Adipocyte (in vitro differentiated cells): ENCODE measurements at regions not wholly inside any gene's neighbourhood (a gene's known extent, or its start where the extent isn't known, plus 50 kb on each side); places are given as distances from the start of the nearest gene placed in this dataset.

Experiments used
- DNase-seq: peaks from one replicate; pipeline ENCODE4 v3.0.0-alpha.2; 2015; ENCODE audit warnings: low read depth
- H3K27me3 ChIP-seq: replicated peaks from 2 replicates; pipeline ENCODE4 v1.7.0; 2013; ENCODE audit warnings: mild to moderate bottlenecking, low read length, moderate library complexity; ENCODE audit not compliant: control insufficient read depth, insufficient read depth
- H3K36me3 ChIP-seq: 2 replicates; pipeline ENCODE4 v1.7.0; 2013; ENCODE audit warnings: low read length, mild to moderate bottlenecking, moderate library complexity; ENCODE audit not compliant: control insufficient read depth, insufficient read depth, severe bottlenecking
- H3K4me1 ChIP-seq: 2 replicates; pipeline ENCODE4 v1.7.0; 2013; ENCODE audit warnings: mild to moderate bottlenecking, low read length, moderate library complexity; ENCODE audit not compliant: control insufficient read depth, insufficient read depth
- H3K4me3 ChIP-seq: 2 replicates; pipeline ENCODE4 v1.7.0; 2013; ENCODE audit warnings: mild to moderate bottlenecking, low read length, moderate library complexity
- H3K9ac ChIP-seq: 2 replicates; pipeline ENCODE4 v1.7.0; 2013; ENCODE audit warnings: mild to moderate bottlenecking, low read length, moderate library complexity
- H3K9me3 ChIP-seq: 2 replicates; pipeline ENCODE4 v1.7.0; 2013; ENCODE audit warnings: mild to moderate bottlenecking, low read length, moderate library complexity; ENCODE audit not compliant: control insufficient read depth

GRCh38 chr3:89038869-89039268, 68.6 kb upstream of the EPHA3 start:
- no peaks in the 10 kb centered on the region for H3K36me3 ChIP-seq
- no peaks in the 10 kb centered on the region for H3K4me1 ChIP-seq
- H3K9me3 ChIP-seq, result peaks cover 6% of the 10 kb centered on the region
- no peaks in the 10 kb centered on the region for H3K27me3 ChIP-seq
- no peak overlapping the region for H3K9ac ChIP-seq
- peak; percentile 29 for DNase-seq
- no peak overlapping the region for H3K4me3 ChIP-seq

GRCh38 chr3:89042236-89042835, 65.1 kb upstream of the EPHA3 start:
- no peak for DNase-seq
- Histone ChIP-seq H3K4me3 (no peak overlapping the region), H3K9ac (no peak overlapping the region), H3K4me1 (no peaks in the 10 kb centered on the region), H3K27me3 (no peaks in the 10 kb centered on the region), H3K9me3 (peaks cover 6% of the 10 kb centered on the region), H3K36me3 (no peaks in the 10 kb centered on the region)

DNA sequence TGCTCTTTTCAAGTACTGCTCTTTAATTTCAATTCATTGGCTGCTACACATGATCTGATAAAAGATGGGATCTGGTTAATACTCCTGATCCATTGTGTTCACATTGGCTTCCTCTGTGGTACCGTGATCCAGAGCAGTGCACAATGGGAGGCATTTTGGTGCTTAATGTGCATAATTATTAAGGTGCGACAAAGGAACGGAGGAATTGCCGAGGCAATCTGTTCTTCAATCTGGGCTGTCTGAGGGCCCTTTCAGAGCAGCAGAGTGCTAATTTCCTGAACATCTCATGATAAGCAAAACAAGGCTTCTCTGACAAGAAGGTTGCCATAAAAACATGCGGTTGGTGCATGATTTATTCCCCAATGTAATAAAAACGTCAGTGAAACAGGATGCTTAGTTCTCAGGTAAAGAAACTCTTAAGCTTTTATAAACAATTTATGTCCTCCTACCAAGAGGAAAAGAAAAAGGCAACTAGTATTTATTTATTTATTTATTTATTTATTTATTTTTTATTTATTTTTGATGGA, 64.0 kb upstream of the EPHA3 start:
- Histone ChIP-seq H3K36me3 (no peaks in the 10 kb centered on the region), H3K27me3 (no peaks in the 10 kb centered on the region), H3K9ac (no peak overlapping the region), H3K9me3 (peaks cover 6% of the 10 kb centered on the region), H3K4me1 (no peaks in the 10 kb centered on the region), H3K4me3 (no peak overlapping the region)
- DNase-seq, result no peak

- DNase-seq, result no peak
- Histone ChIP-seq H3K9ac (no peak overlapping the region), H3K9me3 (no peaks in the 10 kb centered on the region), H3K36me3 (no peaks in the 10 kb centered on the region), H3K4me1 (no peaks in the 10 kb centered on the region), H3K4me3 (no peak overlapping the region), H3K27me3 (no peaks in the 10 kb centered on the region)
These were observed 60.8 kb upstream of the EPHA3 start for GRCh38 chr3:89046661-89047060.

DNA sequence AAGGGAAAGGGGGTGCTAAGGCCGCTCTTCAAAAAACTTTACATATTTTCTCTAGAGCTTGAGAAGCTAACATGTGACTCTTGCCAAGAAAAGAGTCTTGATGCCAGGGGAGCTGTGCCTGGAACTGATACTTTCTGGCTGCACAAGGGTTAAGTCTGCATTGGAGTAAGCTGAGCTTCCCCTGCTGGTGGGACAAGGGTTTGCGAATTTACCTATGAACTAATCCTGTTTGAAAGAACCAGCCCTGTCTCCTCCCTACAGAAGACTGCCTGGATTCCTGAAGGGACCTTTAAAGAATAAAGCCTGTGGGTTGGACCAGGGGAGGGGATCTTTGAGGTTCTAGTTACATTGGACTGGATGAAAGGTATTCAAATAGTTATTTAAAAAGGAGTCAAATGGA, 58.3 kb upstream of the EPHA3 start:
- Histone ChIP-seq H3K9me3 (no peaks in the 10 kb centered on the region), H3K27me3 (no peaks in the 10 kb centered on the region), H3K4me1 (no peaks in the 10 kb centered on the region), H3K36me3 (no peaks in the 10 kb centered on the region), H3K4me3 (no peak overlapping the region), H3K9ac (no peak overlapping the region)
- no peak for DNase-seq

GRCh38 chr3:89052386-89052785, 55.0 kb upstream of the EPHA3 start:
- no peak for DNase-seq
- no peak overlapping the region for H3K4me3 ChIP-seq
- no peaks in the 10 kb centered on the region for H3K36me3 ChIP-seq
- no peaks in the 10 kb centered on the region for H3K27me3 ChIP-seq
- no peaks in the 10 kb centered on the region for H3K4me1 ChIP-seq
- no peaks in the 10 kb centered on the region for H3K9me3 ChIP-seq
- no peak overlapping the region for H3K9ac ChIP-seq

DNA sequence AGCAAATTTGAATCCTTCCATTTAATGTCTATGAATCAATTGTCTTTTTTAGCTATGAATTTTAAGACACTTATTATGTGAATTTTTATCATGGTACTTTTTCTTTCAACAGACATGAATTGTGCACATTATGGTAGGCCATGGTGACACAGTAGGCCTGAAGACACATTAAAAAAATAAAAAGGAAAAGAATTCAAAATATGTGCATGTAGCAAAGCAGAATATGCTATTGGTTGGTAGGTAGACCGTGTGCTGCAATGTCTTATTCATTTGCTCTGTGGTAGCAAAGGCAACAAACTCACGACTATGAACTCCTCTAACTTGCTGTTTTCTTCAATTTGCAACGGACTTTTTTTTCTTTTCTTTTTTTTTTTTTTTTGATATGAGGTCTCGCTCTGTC, 50.0 kb upstream of the EPHA3 start:
- DNase-seq, result no peak
- Histone ChIP-seq H3K4me1 (peaks cover 5% of the 10 kb centered on the region), H3K9ac (no peak overlapping the region), H3K4me3 (no peak overlapping the region), H3K27me3 (no peaks in the 10 kb centered on the region), H3K36me3 (no peaks in the 10 kb centered on the region), H3K9me3 (no peaks in the 10 kb centered on the region)
